Keratinocyte (primary cell): ENCODE measurements at regions not wholly inside any gene's neighbourhood (a gene's known extent, or its start where the extent isn't known, plus 50 kb on each side); places are given as distances from the start of the nearest gene placed in this dataset.
"Not testable (repeated sequence)": the region's sequence is repeated elsewhere in the genome, so short reads cannot be mapped to it uniquely, and the experiment has no call there.

ENCODE experiments used
- CTCF ChIP-seq, 3 experiments: IDR thresholded peaks in 1 of 3; conservative IDR thresholded peaks in 1 of 3; optimal IDR thresholded peaks in 1 of 3; 2 replicates in 2 of 3; 3 replicates in 1 of 3; pipeline versions ENCODE3 to v1.5.1; 2011; ENCODE audit warnings: low read length in 3 of 3, mild to moderate bottlenecking in 3 of 3, moderate library complexity in 2 of 3, control low read depth in 1 of 3, inconsistent platforms in 1 of 3; ENCODE audit not compliant: insufficient read depth in 2 of 3; ENCODE audit errors: extremely low read depth in 1 of 3
- EZH2 ChIP-seq: IDR thresholded peaks from one replicate; pipeline ENCODE4 v1.6.1; 2012; ENCODE audit warnings: inconsistent platforms, mild to moderate bottlenecking, low read length, moderate library complexity

GRCh38 chr5:29191269-29192048 is 2002.0 kb upstream of the CDH6 start:
- TF ChIP-seq CTCF (optimal IDR thresholded peaks at IDR 0.05 in 1 of 3, IDR thresholded peaks at IDR 0.05 in 1 of 3, conservative IDR thresholded peaks at IDR 0.05 in 1 of 3; ENCODE audit: extremely low read depth in 1 of 3, insufficient read depth in 2 of 3, low read length in 3 of 3); EZH2: not testable (repeated sequence)
